ENCODE measurements at regions not wholly inside any gene's neighbourhood (a gene's known extent, or its start where the extent isn't known, plus 50 kb on each side); places are given as distances from the start of the nearest gene placed in this dataset.

DNA sequence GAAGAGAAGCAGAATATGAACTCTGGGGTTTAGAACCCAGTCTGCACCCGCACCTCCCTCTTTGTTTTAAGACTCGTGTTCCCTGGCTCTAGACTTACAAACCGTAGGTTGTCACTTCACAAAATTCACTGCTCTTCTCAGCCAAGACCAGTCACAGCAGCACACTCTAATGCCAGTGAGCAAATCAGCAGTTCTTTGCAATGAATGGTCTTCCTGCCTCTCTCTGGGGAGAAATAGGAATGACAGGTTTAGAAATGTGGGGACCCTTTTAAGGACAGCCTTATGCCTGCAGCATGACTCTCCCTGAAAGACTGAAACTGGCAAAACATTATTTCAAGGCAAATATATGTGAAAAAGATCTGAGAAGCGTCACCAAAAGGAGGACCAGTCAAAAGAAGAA is 156.9 kb downstream of the KCTD15 start:
- intact Hi-C loops (cut with micrococcal nuclease) = no loop called here

DNA sequence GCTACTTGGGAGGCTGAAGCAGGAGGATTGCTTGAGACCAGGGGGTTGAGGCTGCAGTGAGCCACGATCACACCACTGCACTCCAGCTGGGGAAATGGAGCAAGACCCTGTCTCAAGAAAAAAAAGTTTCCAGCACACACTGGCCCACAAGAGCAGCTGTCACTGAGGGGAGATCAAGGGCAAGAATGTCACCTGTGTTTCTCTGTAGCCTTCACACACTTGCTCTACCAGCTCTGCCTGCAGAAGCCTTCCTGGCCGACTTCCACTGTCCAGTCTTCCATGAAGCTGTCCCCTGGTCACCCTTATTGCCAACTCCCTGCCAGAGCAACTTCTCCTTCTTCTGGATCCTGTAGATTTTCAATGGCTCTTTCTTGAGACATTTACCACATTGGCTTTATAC is 158.0 kb downstream of the KCTD15 start:
- Histone ChIP-seq H3K9me3 (ENCODE audit: control insufficient read depth in 2 of 3, low read length in 3 of 3) (no peaks in the 10 kb centered on the region), H3K4me1 (ENCODE audit: control insufficient read depth in 2 of 2, insufficient read depth in 2 of 2, low read length in 2 of 2) (no peaks in the 10 kb centered on the region), H3K27me3 (ENCODE audit: control insufficient read depth in 2 of 2, insufficient read depth in 2 of 2, low read length in 2 of 2) (no peaks in the 10 kb centered on the region), H3K4me3 (ENCODE audit: low read length) (no peak overlapping the region), H3K36me3 (ENCODE audit: control insufficient read depth in 2 of 3, insufficient read depth in 3 of 3, low read length in 3 of 3) (no peaks in the 10 kb centered on the region), H3K27ac (ENCODE audit: low read depth, low read length) (no peak overlapping the region)
- POLR2A ChIA-PET = no interaction called here
- Mint-ChIP-seq H3K36me3 (no peaks in the 10 kb centered on the region), H3K9me3 (peaks cover 0 to 11% (median 0%) of the 10 kb centered on the region in 11 donors), H3K4me3 (no peak overlapping the region), H3K27me3 (peaks cover 0 to 24% (median 14%) of the 10 kb centered on the region in 5 donors), H3K27ac (no peak overlapping the region), H3K4me1 (no peaks in the 10 kb centered on the region)
- CTCF ChIA-PET = no interaction called here
- DNase-seq (no peak), ATAC-seq (no peak)
- intact Hi-C loops (cut with micrococcal nuclease) = no loop called here

More for the DNA sequence above, 156.9 kb downstream of the KCTD15 start:
- H3K27me3 ChIP-seq (ENCODE audit: control insufficient read depth in 2 of 2, insufficient read depth in 2 of 2, low read length in 2 of 2) = no peaks in the 10 kb centered on the region
- H3K27ac Mint-ChIP-seq = no peak overlapping the region
- H3K27ac ChIP-seq (ENCODE audit: low read depth, low read length) = no peak overlapping the region
- peaks cover 0 to 11% (median 0%) of the 10 kb centered on the region in 11 donors for H3K9me3 Mint-ChIP-seq
- H3K4me3 ChIP-seq (ENCODE audit: low read length) = no peak overlapping the region
- H3K36me3 Mint-ChIP-seq = no peaks in the 10 kb centered on the region
- H3K27me3 Mint-ChIP-seq = peaks cover 0 to 27% (median 10%) of the 10 kb centered on the region in 5 donors
- DNase-seq (no peak), ATAC-seq (no peak)
- no peaks in the 10 kb centered on the region for H3K36me3 ChIP-seq (ENCODE audit: control insufficient read depth in 2 of 3, insufficient read depth in 3 of 3, low read length in 3 of 3)
- no peaks in the 10 kb centered on the region for H3K4me1 Mint-ChIP-seq
- no peaks in the 10 kb centered on the region for H3K9me3 ChIP-seq (ENCODE audit: control insufficient read depth in 2 of 3, low read length in 3 of 3)
- POLR2A ChIA-PET = no interaction called here
- CTCF ChIA-PET = no interaction called here
- H3K4me1 ChIP-seq (ENCODE audit: control insufficient read depth in 2 of 2, insufficient read depth in 2 of 2, low read length in 2 of 2) = no peaks in the 10 kb centered on the region
- no peak overlapping the region for H3K4me3 Mint-ChIP-seq

DNA sequence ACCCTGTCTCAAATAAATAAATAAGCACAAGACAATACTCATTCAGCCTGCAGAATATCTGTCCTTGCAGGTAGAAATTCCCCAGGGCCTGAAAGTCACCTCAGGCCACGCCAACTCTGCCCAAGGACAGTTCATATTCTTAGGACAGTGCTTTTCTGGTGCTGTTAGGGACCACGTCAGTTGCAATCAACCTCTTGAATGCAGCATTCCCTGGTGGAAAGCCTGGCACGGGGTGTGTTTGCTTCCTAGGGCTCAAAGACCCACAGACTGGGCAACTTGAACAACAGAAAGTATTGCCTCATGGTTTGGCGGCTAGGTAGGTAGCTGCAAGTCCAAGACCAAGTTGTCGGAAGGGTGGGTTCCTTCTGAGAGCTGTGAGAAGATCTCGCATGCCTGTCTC is 160.3 kb downstream of the KCTD15 start:
- Mint-ChIP-seq H3K9me3 (peaks cover 0 to 11% (median 0%) of the 10 kb centered on the region in 11 donors), H3K4me3 (no peak overlapping the region), H3K4me1 (no peaks in the 10 kb centered on the region), H3K27ac (no peak overlapping the region), H3K36me3 (peaks cover 0 to 4% (median 0%) of the 10 kb centered on the region in 5 donors), H3K27me3 (peaks cover 0 to 41% (median 19%) of the 10 kb centered on the region in 5 donors)
- CTCF ChIA-PET = no interaction called here
- H3K4me3 ChIP-seq (ENCODE audit: low read length) = no peak overlapping the region
- H3K4me1 ChIP-seq (ENCODE audit: control insufficient read depth in 2 of 2, insufficient read depth in 2 of 2, low read length in 2 of 2) = no peaks in the 10 kb centered on the region
- H3K27me3 ChIP-seq (ENCODE audit: control insufficient read depth in 2 of 2, insufficient read depth in 2 of 2, low read length in 2 of 2) = no peaks in the 10 kb centered on the region
- no peaks in the 10 kb centered on the region for H3K9me3 ChIP-seq (ENCODE audit: control insufficient read depth in 2 of 3, low read length in 3 of 3)
- POLR2A ChIA-PET = no interaction called here
- ATAC-seq (no peak), DNase-seq (no peak)
- no peaks in the 10 kb centered on the region for H3K36me3 ChIP-seq (ENCODE audit: control insufficient read depth in 2 of 3, insufficient read depth in 3 of 3, low read length in 3 of 3)
- H3K27ac ChIP-seq (ENCODE audit: low read depth, low read length) = no peak overlapping the region
- intact Hi-C loops (cut with micrococcal nuclease) = no loop called here

DNA sequence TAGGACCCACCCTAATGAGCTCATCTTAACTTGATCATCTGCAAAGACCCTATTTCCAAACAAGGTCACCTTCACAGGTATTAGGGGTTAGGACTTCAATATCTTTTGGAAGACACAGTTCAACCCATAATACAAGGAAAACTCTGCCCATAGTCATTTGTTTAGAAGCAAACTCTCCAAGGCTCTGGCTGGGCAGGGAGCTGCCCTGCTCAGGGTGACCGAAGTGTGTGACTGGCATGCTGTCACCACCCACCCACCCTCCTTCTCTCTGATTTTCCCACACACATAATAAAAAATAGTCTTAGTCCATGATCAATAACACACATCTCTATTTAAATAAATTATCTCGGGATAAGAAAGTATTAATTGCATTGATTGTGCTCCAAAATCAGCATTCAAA is 161.1 kb downstream of the KCTD15 start:
- Histone ChIP-seq H3K9me3 (ENCODE audit: control insufficient read depth in 2 of 3, low read length in 3 of 3) (no peaks in the 10 kb centered on the region), H3K4me1 (ENCODE audit: control insufficient read depth in 2 of 2, insufficient read depth in 2 of 2, low read length in 2 of 2) (no peaks in the 10 kb centered on the region), H3K36me3 (ENCODE audit: control insufficient read depth in 2 of 3, insufficient read depth in 3 of 3, low read length in 3 of 3) (no peaks in the 10 kb centered on the region), H3K27me3 (ENCODE audit: control insufficient read depth in 2 of 2, insufficient read depth in 2 of 2, low read length in 2 of 2) (no peaks in the 10 kb centered on the region), H3K4me3 (ENCODE audit: low read length) (no peak overlapping the region), H3K27ac (ENCODE audit: low read depth, low read length) (no peak overlapping the region)
- H3K9me3 Mint-ChIP-seq = peaks cover 0 to 11% (median 0%) of the 10 kb centered on the region in 11 donors
- H3K4me1 Mint-ChIP-seq = no peaks in the 10 kb centered on the region
- DNase-seq = no peak
- peaks cover 0 to 42% (median 16%) of the 10 kb centered on the region in 5 donors for H3K27me3 Mint-ChIP-seq
- peaks cover 0 to 4% (median 0%) of the 10 kb centered on the region in 5 donors for H3K36me3 Mint-ChIP-seq
- intact Hi-C loops (cut with micrococcal nuclease) = no loop called here
- ATAC-seq = no peak
- H3K27ac Mint-ChIP-seq = no peak overlapping the region
- ChIA-PET POLR2A (no interaction called here), CTCF (no interaction called here)
- no peak overlapping the region for H3K4me3 Mint-ChIP-seq

DNA sequence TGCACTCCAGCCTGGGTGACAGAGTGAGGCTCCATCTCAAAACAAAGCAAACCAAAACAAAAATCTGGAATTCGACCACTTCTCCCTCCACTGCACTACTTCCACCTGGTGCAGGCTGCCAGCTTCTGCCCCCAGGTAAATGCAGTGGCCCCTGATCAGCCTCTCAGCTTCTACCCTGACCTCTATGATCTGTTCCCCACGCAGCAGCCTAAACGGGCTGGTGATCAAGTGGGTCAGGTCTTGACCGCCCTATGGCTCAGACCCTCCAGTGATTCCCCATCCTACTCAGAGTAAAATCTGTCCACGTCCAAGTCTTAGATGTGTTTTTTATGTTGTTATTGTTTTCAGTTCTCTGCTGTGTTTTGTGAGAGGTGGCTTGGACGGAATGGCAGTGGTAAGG is 163.9 kb downstream of the KCTD15 start:
- Mint-ChIP-seq H3K36me3 (peaks cover 0 to 4% (median 0%) of the 10 kb centered on the region in 5 donors), H3K27ac (no peak overlapping the region), H3K9me3 (peaks cover 0 to 4% (median 0%) of the 10 kb centered on the region in 11 donors), H3K27me3 (peaks cover 0 to 41% (median 19%) of the 10 kb centered on the region in 5 donors), H3K4me3 (no peak overlapping the region), H3K4me1 (no peaks in the 10 kb centered on the region)
- intact Hi-C loops (cut with micrococcal nuclease) = no loop called here
- H3K9me3 ChIP-seq (ENCODE audit: control insufficient read depth in 2 of 3, low read length in 3 of 3) = no peaks in the 10 kb centered on the region
- no peak overlapping the region for H3K27ac ChIP-seq (ENCODE audit: low read depth, low read length)
- H3K4me1 ChIP-seq (ENCODE audit: control insufficient read depth in 2 of 2, insufficient read depth in 2 of 2, low read length in 2 of 2) = no peaks in the 10 kb centered on the region
- CTCF ChIA-PET = no interaction called here
- H3K36me3 ChIP-seq (ENCODE audit: control insufficient read depth in 2 of 3, insufficient read depth in 3 of 3, low read length in 3 of 3) = no peaks in the 10 kb centered on the region
- DNase-seq (no peak), ATAC-seq (no peak)
- no peaks in the 10 kb centered on the region for H3K27me3 ChIP-seq (ENCODE audit: control insufficient read depth in 2 of 2, insufficient read depth in 2 of 2, low read length in 2 of 2)
- POLR2A ChIA-PET = no interaction called here
- no peak overlapping the region for H3K4me3 ChIP-seq (ENCODE audit: low read length)

DNA sequence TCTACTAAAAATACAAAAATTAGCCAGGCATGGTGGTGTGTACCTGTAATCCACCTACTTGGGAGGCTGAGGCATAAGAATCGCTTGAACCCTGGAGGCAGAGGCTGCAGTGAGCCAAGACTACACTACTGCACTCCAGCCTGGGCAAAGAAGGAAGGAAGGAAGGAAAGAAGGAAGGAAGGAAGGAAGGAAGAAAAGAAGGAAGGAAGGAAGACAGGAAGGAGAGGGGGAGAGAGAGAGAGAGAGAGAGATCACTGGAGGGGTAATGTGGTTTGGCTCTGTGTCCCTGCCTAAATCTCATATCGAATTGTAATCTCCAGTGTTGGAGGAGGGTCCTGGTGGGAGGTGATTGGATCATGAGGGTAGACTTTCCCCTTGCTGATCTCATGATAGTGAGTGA is 165.5 kb downstream of the KCTD15 start:
- H3K27ac Mint-ChIP-seq = no peak overlapping the region
- peaks cover 0 to 6% (median 0%) of the 10 kb centered on the region in 5 donors for H3K36me3 Mint-ChIP-seq
- H3K27me3 Mint-ChIP-seq = peaks cover 0 to 41% (median 24%) of the 10 kb centered on the region in 5 donors
- H3K4me1 ChIP-seq (ENCODE audit: control insufficient read depth in 2 of 2, insufficient read depth in 2 of 2, low read length in 2 of 2) = no peaks in the 10 kb centered on the region
- DNase-seq (no peak), ATAC-seq (no peak)
- H3K9me3 ChIP-seq (ENCODE audit: control insufficient read depth in 2 of 3, low read length in 3 of 3) = no peaks in the 10 kb centered on the region
- H3K4me3 Mint-ChIP-seq = no peak overlapping the region
- H3K27ac ChIP-seq (ENCODE audit: low read depth, low read length) = no peak overlapping the region
- H3K36me3 ChIP-seq (ENCODE audit: control insufficient read depth in 2 of 3, insufficient read depth in 3 of 3, low read length in 3 of 3) = no peaks in the 10 kb centered on the region
- intact Hi-C loops (cut with micrococcal nuclease) = no loop called here
- H3K4me3 ChIP-seq (ENCODE audit: low read length) = no peak overlapping the region
- POLR2A ChIA-PET = no interaction called here
- CTCF ChIA-PET = no interaction called here
- H3K27me3 ChIP-seq (ENCODE audit: control insufficient read depth in 2 of 2, insufficient read depth in 2 of 2, low read length in 2 of 2) = no peaks in the 10 kb centered on the region
- no peaks in the 10 kb centered on the region for H3K4me1 Mint-ChIP-seq
- peaks cover 3 to 14% (median 7%) of the 10 kb centered on the region in 11 donors for H3K9me3 Mint-ChIP-seq

DNA sequence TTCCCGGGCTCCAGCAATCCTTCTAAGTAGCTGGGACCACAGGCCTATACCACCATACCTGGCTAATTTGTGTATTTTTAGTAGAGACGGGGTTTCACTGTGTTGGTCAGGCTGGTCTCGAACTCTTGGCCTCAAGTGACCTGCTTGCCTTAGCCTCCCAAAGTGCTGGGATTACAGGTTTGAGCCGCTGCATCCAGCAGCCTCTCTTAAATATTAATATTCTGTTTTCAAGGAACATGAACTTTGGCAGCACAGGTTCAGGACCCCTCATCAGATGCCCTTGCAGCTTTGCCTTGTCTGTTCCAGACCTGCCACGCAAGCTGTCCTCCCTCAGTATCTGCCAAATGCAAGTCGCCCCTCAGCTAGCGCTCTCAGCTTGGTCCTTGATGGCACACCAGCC is 166.8 kb downstream of the KCTD15 start:
- Histone ChIP-seq H3K9me3 (ENCODE audit: control insufficient read depth in 2 of 3, low read length in 3 of 3) (peaks cover 0 to 3% (median 0%) of the 10 kb centered on the region in 3 experiments), H3K36me3 (ENCODE audit: control insufficient read depth in 2 of 3, insufficient read depth in 3 of 3, low read length in 3 of 3) (no peaks in the 10 kb centered on the region), H3K27me3 (ENCODE audit: control insufficient read depth in 2 of 2, insufficient read depth in 2 of 2, low read length in 2 of 2) (no peaks in the 10 kb centered on the region), H3K4me3 (ENCODE audit: low read length) (no peak overlapping the region), H3K27ac (ENCODE audit: low read depth, low read length) (no peak overlapping the region), H3K4me1 (ENCODE audit: control insufficient read depth in 2 of 2, insufficient read depth in 2 of 2, low read length in 2 of 2) (no peaks in the 10 kb centered on the region)
- ATAC-seq (no peak), DNase-seq (no peak)
- POLR2A ChIA-PET = no interaction called here
- H3K27ac Mint-ChIP-seq = no peak overlapping the region
- peaks cover 3 to 18% (median 7%) of the 10 kb centered on the region in 11 donors for H3K9me3 Mint-ChIP-seq
- H3K36me3 Mint-ChIP-seq = peaks cover 0 to 7% (median 0%) of the 10 kb centered on the region in 5 donors
- CTCF ChIA-PET = no interaction called here
- H3K4me1 Mint-ChIP-seq = no peaks in the 10 kb centered on the region
- no peak overlapping the region for H3K4me3 Mint-ChIP-seq
- intact Hi-C loops (cut with micrococcal nuclease) = no loop called here
- peaks cover 0 to 37% (median 24%) of the 10 kb centered on the region in 5 donors for H3K27me3 Mint-ChIP-seq
